HUDEP-2 (cell line): ENCODE measurements at regions not wholly inside any gene's neighbourhood (a gene's known extent, or its start where the extent isn't known, plus 50 kb on each side); places are given as distances from the start of the nearest gene placed in this dataset.
A peak's percentile ranks its signal among the peaks of the same experiment; 100 is the strongest.

Experiments used
- DNase-seq, 76 experiments: peaks; one replicate each; lab custom pipeline; 2025; ENCODE audit not compliant: unreplicated experiment in 76 of 76; lab: John Stamatoyannopoulos, UW

GRCh38 chrX:13110433-13111324 lies 66.3 kb upstream of the FAM9C start:
- no peak for DNase-seq

- no peak for DNase-seq
These were observed 65.4 kb upstream of the FAM9C start for GRCh38 chrX:13109817-13110216.

- DNase-seq, result no peak
These were observed 59.5 kb upstream of the FAM9C start for GRCh38 chrX:13103914-13104274.

GRCh38 chrX:13103188-13103913 lies 58.9 kb upstream of the FAM9C start:
- no peak for DNase-seq

DNA sequence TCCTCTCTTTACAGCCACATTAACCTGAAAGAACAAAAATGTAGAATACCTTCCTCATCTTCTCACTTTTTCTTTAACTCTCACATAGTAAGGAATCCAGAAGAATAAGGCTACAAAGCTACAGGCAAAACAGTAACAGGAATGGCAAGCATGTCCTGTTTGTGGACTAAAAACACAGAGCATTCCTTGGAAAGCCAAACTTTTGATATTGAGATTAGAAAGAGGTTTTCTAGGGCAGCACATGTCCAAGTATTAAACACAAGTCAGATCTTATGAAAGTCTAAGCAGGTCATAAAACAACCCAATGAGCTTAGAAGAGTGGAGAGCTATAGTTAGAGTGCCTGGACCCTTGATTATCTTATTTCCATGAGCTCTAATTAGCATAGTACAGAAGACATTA lies 58.2 kb upstream of the FAM9C start:
- DNase-seq, result no peak

GRCh38 chrX:13101441-13102139 lies 57.2 kb upstream of the FAM9C start:
- peak in 29 of 76 experiments; percentile 0 to 46 (median 2) for DNase-seq

DNA sequence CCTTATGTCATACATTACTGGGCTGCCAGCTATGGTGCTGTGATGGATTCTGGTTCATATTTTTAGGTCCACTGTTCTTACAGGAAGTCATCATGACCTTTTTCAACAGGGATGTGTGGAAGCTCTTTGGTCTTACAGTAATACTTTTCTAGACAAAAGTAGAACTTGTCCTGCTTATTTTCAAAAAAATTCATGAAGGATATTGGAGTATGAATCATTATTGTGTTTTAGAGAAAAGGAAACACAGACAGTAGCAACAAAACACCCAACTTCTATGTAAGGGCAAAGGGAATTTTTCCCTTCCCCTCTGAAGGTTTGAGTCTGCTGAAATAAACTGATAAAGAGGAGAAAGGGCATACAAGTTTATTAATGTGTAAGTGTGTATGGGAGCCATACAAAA lies 54.7 kb upstream of the FAM9C start:
- no peak for DNase-seq

DNA sequence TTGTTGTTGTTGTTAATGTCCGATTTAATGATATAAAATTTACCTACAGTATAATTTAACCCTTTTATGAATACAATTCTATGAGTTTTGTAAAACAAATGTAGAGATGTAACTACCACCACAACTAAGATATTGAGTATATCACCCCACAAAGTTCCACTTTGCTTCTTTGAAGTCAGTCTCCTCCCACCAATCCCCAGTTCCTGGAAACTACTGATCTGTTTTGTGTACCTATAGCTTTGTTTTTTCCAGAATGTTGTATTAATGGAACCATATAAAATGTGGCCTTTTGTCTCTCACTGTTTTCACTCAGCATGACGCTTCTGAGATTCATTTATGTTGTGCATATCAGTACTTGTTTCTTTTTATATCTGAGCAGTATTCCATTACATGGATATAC lies 52.3 kb upstream of the FAM9C start:
- DNase-seq, result no peak

GRCh38 chrX:13094828-13095341 lies 50.5 kb upstream of the FAM9C start:
- no peak for DNase-seq

DNA sequence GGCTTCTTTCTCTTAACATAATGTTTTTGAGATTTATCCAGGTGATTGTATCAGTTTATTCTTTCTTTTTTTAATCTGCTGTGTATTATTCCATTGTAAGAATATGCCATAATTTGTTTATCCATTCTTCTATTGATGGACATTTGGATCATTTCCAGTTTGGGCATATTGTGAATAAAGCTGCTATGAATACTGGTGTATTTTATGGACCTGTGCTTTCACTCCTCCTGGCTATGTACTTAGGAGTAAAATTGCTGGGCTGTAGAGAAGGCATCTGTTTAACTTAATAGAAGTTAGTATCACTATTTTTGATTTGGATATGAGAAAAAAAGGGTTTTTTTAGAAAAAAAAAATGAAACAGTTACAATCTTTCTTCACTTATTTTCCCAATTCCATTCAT lies 50.0 kb upstream of the FAM9C start:
- DNase-seq, result no peak
